KMS-11 (cell line): ENCODE measurements at regions not wholly inside any gene's neighbourhood (a gene's known extent, or its start where the extent isn't known, plus 50 kb on each side); places are given as distances from the start of the nearest gene placed in this dataset.
A peak's percentile ranks its signal among the peaks of the same experiment; 100 is the strongest.

Experiments used
- H2AFZ ChIP-seq: fragments of 200-600 bp; sonication (generic); 2 replicates; pipeline ENCODE4 v1.6.1; 2016; ENCODE audit warnings: antibody characterized with exemption, mixed run types, low read depth
- H3K27ac ChIP-seq: fragments of 200-600 bp; sonication (generic); 2 replicates; pipeline ENCODE4 v1.6.1; 2016; ENCODE audit warnings: mild to moderate bottlenecking, mixed run types
- H3K27me3 ChIP-seq: fragments of 200-600 bp; sonication (generic); 2 replicates; pipeline ENCODE4 v1.6.1; 2017; ENCODE audit warnings: mild to moderate bottlenecking, low read depth, mixed run types, moderate library complexity; ENCODE audit not compliant: insufficient read depth
- H3K36me3 ChIP-seq: fragments of 200-600 bp; sonication (generic); 2 replicates; pipeline ENCODE4 v1.6.1; 2017; ENCODE audit warnings: mild to moderate bottlenecking, mixed run types; ENCODE audit not compliant: insufficient read depth
- H3K4me1 ChIP-seq: fragments of 200-600 bp; sonication (generic); 2 replicates; pipeline ENCODE4 v1.6.1; 2016; ENCODE audit warnings: mild to moderate bottlenecking, low read depth, mixed run types; ENCODE audit not compliant: poor library complexity, severe bottlenecking
- H3K4me2 ChIP-seq: fragments of 200-600 bp; sonication (generic); 2 replicates; pipeline ENCODE4 v1.7.0; 2016; ENCODE audit warnings: mild to moderate bottlenecking, mixed run types
- H3K4me3 ChIP-seq: fragments of 200-600 bp; sonication (generic); IDR thresholded peaks from 2 replicates; pipeline ENCODE4 v1.6.1; 2017; ENCODE audit warnings: low read depth, low read length, mixed read lengths; ENCODE audit not compliant: insufficient read depth
- H3K79me2 ChIP-seq: fragments of 200-600 bp; sonication (generic); 2 replicates; pipeline ENCODE4 v1.6.1; 2016; ENCODE audit warnings: low read depth, mixed run types; ENCODE audit not compliant: insufficient read depth
- H3K9ac ChIP-seq: fragments of 200-600 bp; sonication (generic); 2 replicates; pipeline ENCODE4 v1.6.1; 2016; ENCODE audit warnings: mild to moderate bottlenecking, mixed run types
- H4K20me1 ChIP-seq: fragments of 200-600 bp; sonication (generic); 2 replicates; pipeline ENCODE4 v1.6.1; 2016; ENCODE audit warnings: mild to moderate bottlenecking, mixed run types; ENCODE audit not compliant: insufficient read depth
- CTCF ChIP-seq: fragments of 200-600 bp; sonication (generic); conservative IDR thresholded peaks from 2 replicates; pipeline ENCODE4 v1.6.1; 2017; ENCODE audit warnings: low read depth, mild to moderate bottlenecking, antibody characterized with exemption, low read length, moderate library complexity, mixed read lengths

GRCh38 chr13:50075619-50076097 is 60.4 kb downstream of the KCNRG start:
- Histone ChIP-seq H4K20me1 (peaks cover 83% of the 10 kb centered on the region), H3K36me3 (peaks cover 6% of the 10 kb centered on the region; the same call in 1 of the 2 replicates), H3K27me3 (no peaks in the 10 kb centered on the region), H3K9ac (peak overlapping the region; percentile 22; the same call in 1 of the 2 replicates), H3K27ac (peak overlapping the region; percentile 34; the same call in 1 of the 2 replicates), H3K79me2 (peaks cover 100% of the 10 kb centered on the region), H2AFZ (no peak overlapping the region), H3K4me2 (peak overlapping the region; percentile 90), H3K4me1 (peaks cover 74% of the 10 kb centered on the region), H3K4me3 (no peak overlapping the region)
- no peak for TF ChIP-seq CTCF

- H3K4me2 ChIP-seq, result peak overlapping the region; percentile 91
- H3K4me3 ChIP-seq, result no peak overlapping the region
- H3K27me3 ChIP-seq, result no peaks in the 10 kb centered on the region
- peaks cover 6% of the 10 kb centered on the region; the same call in 1 of the 2 replicates for H3K36me3 ChIP-seq
- no peak for TF ChIP-seq CTCF
- H3K79me2 ChIP-seq, result peaks cover 94% of the 10 kb centered on the region
- peak overlapping the region; percentile 50 for H3K27ac ChIP-seq
- H4K20me1 ChIP-seq, result peaks cover 69% of the 10 kb centered on the region
- H2AFZ ChIP-seq, result no peak overlapping the region
- H3K9ac ChIP-seq, result peak overlapping the region; percentile 98; the same call in 1 of the 2 replicates
- peaks cover 57% of the 10 kb centered on the region for H3K4me1 ChIP-seq
These were observed 62.2 kb downstream of the KCNRG start for GRCh38 chr13:50077431-50077830.

- peak overlapping the region; percentile 98 for H3K9ac ChIP-seq
- H3K27me3 ChIP-seq, result no peaks in the 10 kb centered on the region
- no peak overlapping the region for H3K4me3 ChIP-seq
- no peak overlapping the region for H2AFZ ChIP-seq
- peak overlapping the region; percentile 95 for H3K27ac ChIP-seq
- peaks cover 48% of the 10 kb centered on the region for H3K4me1 ChIP-seq
- H3K79me2 ChIP-seq, result peaks cover 87% of the 10 kb centered on the region
- TF ChIP-seq CTCF, result no peak
- H4K20me1 ChIP-seq, result peaks cover 62% of the 10 kb centered on the region
- H3K4me2 ChIP-seq, result peak overlapping the region; percentile 91
- H3K36me3 ChIP-seq, result peaks cover 3% of the 10 kb centered on the region; the same call in 1 of the 2 replicates
These were observed 63.1 kb downstream of the KCNRG start for GRCh38 chr13:50078231-50078894.

- H3K27me3 ChIP-seq, result no peaks in the 10 kb centered on the region
- H3K4me1 ChIP-seq, result peaks cover 47% of the 10 kb centered on the region
- peak overlapping the region; percentile 98 for H3K9ac ChIP-seq
- no peak overlapping the region for H3K4me3 ChIP-seq
- peaks cover 57% of the 10 kb centered on the region for H4K20me1 ChIP-seq
- peak overlapping the region; percentile 91 for H3K4me2 ChIP-seq
- peaks cover 87% of the 10 kb centered on the region for H3K79me2 ChIP-seq
- H3K27ac ChIP-seq, result peak overlapping the region; percentile 95
- H3K36me3 ChIP-seq, result peaks cover 2% of the 10 kb centered on the region; the same call in 1 of the 2 replicates
- no peak overlapping the region for H2AFZ ChIP-seq
- TF ChIP-seq CTCF, result no peak
These were observed 63.8 kb downstream of the KCNRG start for GRCh38 chr13:50078895-50079654.
